ENCODE measurements at regions not wholly inside any gene's neighbourhood (a gene's known extent, or its start where the extent isn't known, plus 50 kb on each side); places are given as distances from the start of the nearest gene placed in this dataset.
"Not testable (repeated sequence)": the region's sequence is repeated elsewhere in the genome, so short reads cannot be mapped to it uniquely, and the experiment has no call there.

DNA sequence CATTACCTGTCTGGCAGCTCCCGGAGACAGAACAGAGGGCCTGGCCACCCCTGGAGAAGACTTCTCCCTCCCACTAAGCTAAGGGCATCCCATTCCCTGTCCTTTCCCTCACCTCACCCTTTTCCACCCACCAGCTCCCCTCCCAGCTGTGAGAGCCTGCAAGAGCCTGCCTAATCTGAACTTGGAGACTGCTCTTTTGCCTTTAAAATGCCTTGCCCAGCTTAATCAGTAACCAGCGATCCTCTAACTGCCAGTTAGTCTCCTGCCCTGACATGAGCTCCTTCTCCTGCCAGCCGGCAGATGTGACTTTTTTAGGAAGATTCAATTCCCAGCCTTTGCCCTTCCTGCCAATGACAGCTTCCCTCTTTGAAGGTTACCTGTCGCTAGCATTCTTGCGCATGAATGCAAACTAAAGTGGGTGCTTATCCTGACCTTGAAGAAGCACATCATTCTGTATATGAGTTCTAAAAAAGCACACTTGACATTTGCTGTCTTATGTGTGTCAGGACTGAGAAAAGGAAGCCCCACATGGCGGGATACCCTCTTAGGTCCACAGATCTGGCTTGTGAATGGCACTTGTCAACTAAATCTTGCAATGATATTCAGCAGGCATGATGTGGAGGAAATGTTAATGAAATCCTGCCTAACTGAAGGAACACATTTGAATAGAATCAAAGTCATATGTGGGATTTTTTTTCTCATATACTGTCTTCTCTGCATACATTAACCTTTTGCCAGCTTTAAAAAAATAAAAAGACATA lies 411.2 kb upstream of the SLC30A5 start:
- Histone ChIP-seq H3K27me3 (ENCODE audit: low read depth, low read length) (no peaks in the 10 kb centered on the region), H3K36me3 (ENCODE audit: control insufficient read depth in 1 of 2, insufficient read depth in 2 of 2, low read length in 2 of 2) (no peaks in the 10 kb centered on the region), H3K4me3 (ENCODE audit: low read depth in 1 of 2, low read length in 2 of 2) (no peak overlapping the region), H3K4me1 (ENCODE audit: control insufficient read depth in 1 of 2, insufficient read depth in 2 of 2, low read length in 2 of 2) (no peaks in the 10 kb centered on the region), H3K27ac (ENCODE audit: low read length) (no peak overlapping the region), H3K9me3 (ENCODE audit: control insufficient read depth in 1 of 2, low read length in 2 of 2) (no peaks in the 10 kb centered on the region)

DNA sequence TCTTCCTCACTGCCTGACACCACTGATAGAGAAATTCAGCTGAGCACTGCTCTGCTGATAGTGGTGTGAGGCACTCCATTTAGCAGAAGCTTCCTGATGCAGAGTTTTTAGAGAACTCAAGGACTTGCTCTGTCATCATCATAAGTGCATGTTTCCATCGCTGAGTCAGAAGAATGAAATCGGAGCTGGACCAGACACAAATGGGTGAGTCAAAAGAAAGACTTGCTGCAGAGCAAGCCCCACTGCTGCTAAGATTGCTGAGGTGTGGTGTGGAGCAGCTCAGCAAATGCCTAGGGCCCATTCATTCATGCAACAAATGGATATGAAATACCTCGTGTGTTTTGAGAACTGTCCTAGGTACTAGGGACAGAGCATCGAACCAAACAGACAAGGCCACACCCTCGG lies 410.2 kb upstream of the SLC30A5 start:
- Histone ChIP-seq H3K27ac (ENCODE audit: low read length) (no peak overlapping the region), H3K4me3 (ENCODE audit: low read depth in 1 of 2, low read length in 2 of 2) (no peak overlapping the region), H3K9me3 (ENCODE audit: control insufficient read depth in 1 of 2, low read length in 2 of 2) (no peaks in the 10 kb centered on the region), H3K27me3 (ENCODE audit: low read depth, low read length) (no peaks in the 10 kb centered on the region), H3K36me3 (ENCODE audit: control insufficient read depth in 1 of 2, insufficient read depth in 2 of 2, low read length in 2 of 2) (no peaks in the 10 kb centered on the region), H3K4me1 (ENCODE audit: control insufficient read depth in 1 of 2, insufficient read depth in 2 of 2, low read length in 2 of 2) (no peaks in the 10 kb centered on the region)

DNA sequence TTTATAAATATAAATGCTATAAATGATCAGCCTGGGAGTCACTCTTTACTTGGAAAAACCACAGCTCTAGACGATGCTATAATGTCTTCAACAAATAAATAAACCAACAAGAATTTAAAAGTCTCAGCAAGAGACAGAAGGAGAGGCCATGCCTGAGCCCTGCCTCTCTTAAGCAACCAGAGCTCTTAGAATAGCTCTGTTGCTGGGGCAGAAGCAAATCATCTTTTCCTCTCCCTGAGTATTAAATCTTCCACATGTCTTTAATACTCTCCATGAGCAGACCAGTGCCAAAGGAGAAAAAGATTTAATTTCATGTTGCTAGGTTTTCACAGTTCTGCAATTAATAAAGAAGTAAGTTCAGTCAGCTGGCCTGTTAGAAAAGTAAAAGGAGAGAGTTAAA lies 408.0 kb upstream of the SLC30A5 start:
- no peak overlapping the region for H3K4me3 ChIP-seq (ENCODE audit: low read depth in 1 of 2, low read length in 2 of 2)
- no peaks in the 10 kb centered on the region for H3K9me3 ChIP-seq (ENCODE audit: control insufficient read depth in 1 of 2, low read length in 2 of 2)
- no peaks in the 10 kb centered on the region for H3K27me3 ChIP-seq (ENCODE audit: low read depth, low read length)
- H3K36me3 ChIP-seq (ENCODE audit: control insufficient read depth in 1 of 2, insufficient read depth in 2 of 2, low read length in 2 of 2) = no peaks in the 10 kb centered on the region
- no peaks in the 10 kb centered on the region for H3K4me1 ChIP-seq (ENCODE audit: control insufficient read depth in 1 of 2, insufficient read depth in 2 of 2, low read length in 2 of 2)
- no peak overlapping the region for H3K27ac ChIP-seq (ENCODE audit: low read length)

DNA sequence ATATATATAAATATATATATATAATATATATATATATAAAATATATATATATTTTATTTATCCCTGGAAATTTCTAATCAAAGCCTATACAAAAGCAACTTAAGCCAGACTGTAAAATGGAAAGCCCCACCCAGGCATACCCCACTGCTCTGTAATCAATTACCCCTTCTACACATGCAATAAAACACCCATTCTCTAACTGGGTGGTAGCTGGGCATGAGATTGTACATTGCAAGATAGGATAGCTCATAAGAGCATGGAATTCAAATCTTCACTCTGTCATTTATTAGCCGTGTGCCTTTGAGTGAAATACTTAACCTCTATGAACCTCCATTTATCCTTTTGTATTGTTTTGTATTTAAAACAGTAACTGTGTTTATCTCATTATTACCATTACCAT lies 405.3 kb upstream of the SLC30A5 start:
- H3K36me3 ChIP-seq (ENCODE audit: control insufficient read depth in 1 of 2, insufficient read depth in 2 of 2, low read length in 2 of 2) = no peaks in the 10 kb centered on the region
- peaks cover 0 to 4% of the 10 kb centered on the region in 2 donors for H3K9me3 ChIP-seq (ENCODE audit: control insufficient read depth in 1 of 2, low read length in 2 of 2)
- H3K4me1 ChIP-seq (ENCODE audit: control insufficient read depth in 1 of 2, insufficient read depth in 2 of 2, low read length in 2 of 2) = no peaks in the 10 kb centered on the region
- no peak overlapping the region for H3K27ac ChIP-seq (ENCODE audit: low read length)
- no peaks in the 10 kb centered on the region for H3K27me3 ChIP-seq (ENCODE audit: low read depth, low read length)
- H3K4me3 ChIP-seq (ENCODE audit: low read depth in 1 of 2, low read length in 2 of 2) = no peak overlapping the region

DNA sequence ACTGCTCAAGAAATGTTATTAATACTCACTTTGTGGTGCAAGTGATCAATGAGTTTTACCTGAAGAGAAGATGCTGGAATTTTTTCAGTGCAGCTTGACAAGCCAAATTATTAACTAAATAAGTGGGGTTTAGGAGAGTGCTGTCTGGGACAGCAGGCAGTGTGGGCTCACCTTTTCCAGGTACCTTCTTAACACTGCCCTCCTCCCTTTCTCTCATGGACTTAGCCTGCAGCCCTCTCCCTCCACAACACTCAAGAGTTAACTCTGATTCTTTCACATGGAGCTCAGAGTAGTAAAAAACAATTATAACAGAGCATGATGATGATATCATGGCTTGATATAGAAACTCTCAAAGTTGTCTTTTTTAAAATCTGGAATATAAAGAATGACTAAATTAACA lies 404.8 kb upstream of the SLC30A5 start:
- H3K9me3 ChIP-seq (ENCODE audit: control insufficient read depth in 1 of 2, low read length in 2 of 2) = peaks cover 0 to 4% of the 10 kb centered on the region in 2 donors
- H3K36me3 ChIP-seq (ENCODE audit: control insufficient read depth in 1 of 2, insufficient read depth in 2 of 2, low read length in 2 of 2) = no peaks in the 10 kb centered on the region
- no peaks in the 10 kb centered on the region for H3K4me1 ChIP-seq (ENCODE audit: control insufficient read depth in 1 of 2, insufficient read depth in 2 of 2, low read length in 2 of 2)
- H3K27me3 ChIP-seq (ENCODE audit: low read depth, low read length) = no peaks in the 10 kb centered on the region
- H3K4me3 ChIP-seq (ENCODE audit: low read depth in 1 of 2, low read length in 2 of 2) = no peak overlapping the region
- no peak overlapping the region for H3K27ac ChIP-seq (ENCODE audit: low read length)

DNA sequence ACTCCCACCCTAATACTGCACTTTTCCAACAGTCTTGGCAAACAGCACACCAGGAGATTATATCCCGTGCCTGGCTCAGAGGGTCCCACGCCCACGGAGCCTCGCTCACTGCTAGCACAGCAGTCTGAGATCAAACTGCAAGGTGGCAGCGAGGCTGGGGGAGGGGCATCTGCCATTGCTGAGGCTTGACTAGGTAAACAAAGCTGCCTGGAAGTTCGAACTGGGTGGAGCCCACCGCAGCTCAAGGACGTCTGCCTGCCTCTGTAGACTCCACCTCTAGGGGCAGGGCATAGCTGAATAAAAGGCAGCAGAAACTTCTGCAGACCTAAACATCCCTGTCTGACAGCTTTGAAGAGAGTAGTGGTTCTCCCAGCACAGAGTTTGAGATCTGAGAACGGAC lies 401.9 kb upstream of the SLC30A5 start:
- not testable (repeated sequence) for H3K4me1 ChIP-seq (ENCODE audit: control insufficient read depth in 1 of 2, insufficient read depth in 2 of 2, low read length in 2 of 2); H3K27me3 ChIP-seq (ENCODE audit: low read depth, low read length); H3K36me3 ChIP-seq (ENCODE audit: control insufficient read depth in 1 of 2, insufficient read depth in 2 of 2, low read length in 2 of 2); H3K4me3 ChIP-seq (ENCODE audit: low read depth in 1 of 2, low read length in 2 of 2); H3K9me3 ChIP-seq (ENCODE audit: control insufficient read depth in 1 of 2, low read length in 2 of 2); H3K27ac ChIP-seq (ENCODE audit: low read length)

DNA sequence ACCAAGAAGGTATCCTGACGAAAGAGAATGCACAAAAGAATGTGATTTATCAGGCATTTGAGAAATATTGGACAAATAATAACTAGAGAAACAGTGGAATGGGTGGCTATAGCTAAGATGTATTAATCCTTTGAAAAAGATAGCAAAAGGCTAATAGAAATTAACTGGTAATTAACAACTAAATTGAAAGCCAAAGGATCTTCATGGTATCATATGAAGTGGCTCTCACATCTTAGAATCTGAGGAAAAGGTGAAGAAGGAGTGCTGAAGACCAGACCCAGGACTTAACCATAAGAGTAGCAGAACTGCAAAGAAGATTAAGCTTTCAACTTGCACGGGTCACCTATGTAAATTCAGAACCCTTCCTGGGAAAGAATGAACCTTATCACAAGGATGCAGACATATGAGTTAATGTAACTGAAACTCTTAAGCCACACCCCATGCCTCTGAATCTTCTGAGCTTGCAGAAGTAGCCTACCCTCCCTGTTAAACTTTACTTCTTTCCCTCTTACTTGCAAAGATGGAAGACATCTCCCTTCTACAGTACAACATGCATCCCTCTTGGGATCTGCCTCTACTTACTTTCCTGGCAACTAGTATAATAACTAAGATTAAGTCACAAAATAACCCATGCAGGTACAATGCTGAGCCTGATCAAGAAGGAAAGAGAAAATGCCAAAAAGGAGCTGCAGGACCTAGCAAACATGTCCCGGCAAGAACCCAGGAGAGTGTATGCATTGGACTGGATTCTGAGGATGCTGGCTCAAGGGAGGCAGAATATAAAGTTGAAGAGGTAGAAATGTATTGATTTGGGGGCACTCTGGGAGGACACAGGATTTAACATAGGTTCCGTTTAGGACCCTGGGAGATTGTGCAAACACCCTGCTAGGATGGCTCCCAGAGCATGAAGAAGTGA lies 395.5 kb upstream of the SLC30A5 start:
- H3K36me3 ChIP-seq (ENCODE audit: control insufficient read depth in 1 of 2, insufficient read depth in 2 of 2, low read length in 2 of 2) = no peaks in the 10 kb centered on the region
- H3K9me3 ChIP-seq (ENCODE audit: control insufficient read depth in 1 of 2, low read length in 2 of 2) = no peaks in the 10 kb centered on the region
- H3K27me3 ChIP-seq (ENCODE audit: low read depth, low read length) = no peaks in the 10 kb centered on the region
- no peak overlapping the region for H3K27ac ChIP-seq (ENCODE audit: low read length)
- H3K4me3 ChIP-seq (ENCODE audit: low read depth in 1 of 2, low read length in 2 of 2) = no peak overlapping the region
- H3K4me1 ChIP-seq (ENCODE audit: control insufficient read depth in 1 of 2, insufficient read depth in 2 of 2, low read length in 2 of 2) = no peaks in the 10 kb centered on the region

DNA sequence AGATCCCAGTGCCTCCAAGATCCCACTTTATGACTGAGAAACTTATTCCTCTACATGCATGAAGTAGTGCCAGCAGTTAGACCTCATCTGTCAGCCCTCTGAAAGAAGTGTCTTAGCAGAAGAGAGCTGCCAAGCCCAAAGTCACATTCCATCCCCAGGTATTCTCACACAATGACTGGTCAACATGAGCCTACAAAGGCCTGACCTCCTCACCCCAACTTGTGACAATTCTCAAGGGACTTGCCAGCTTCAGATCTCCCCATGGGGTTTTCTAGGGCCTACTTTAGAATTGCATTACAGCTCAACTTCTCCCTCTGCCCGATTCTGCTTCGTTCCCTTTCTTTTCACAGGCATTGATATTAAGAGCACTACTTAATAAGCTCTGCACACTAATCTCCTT lies 393.8 kb upstream of the SLC30A5 start:
- no peaks in the 10 kb centered on the region for H3K9me3 ChIP-seq (ENCODE audit: control insufficient read depth in 1 of 2, low read length in 2 of 2)
- no peaks in the 10 kb centered on the region for H3K36me3 ChIP-seq (ENCODE audit: control insufficient read depth in 1 of 2, insufficient read depth in 2 of 2, low read length in 2 of 2)
- H3K4me3 ChIP-seq (ENCODE audit: low read depth in 1 of 2, low read length in 2 of 2) = no peak overlapping the region
- no peaks in the 10 kb centered on the region for H3K4me1 ChIP-seq (ENCODE audit: control insufficient read depth in 1 of 2, insufficient read depth in 2 of 2, low read length in 2 of 2)
- no peaks in the 10 kb centered on the region for H3K27me3 ChIP-seq (ENCODE audit: low read depth, low read length)
- H3K27ac ChIP-seq (ENCODE audit: low read length) = no peak overlapping the region

DNA sequence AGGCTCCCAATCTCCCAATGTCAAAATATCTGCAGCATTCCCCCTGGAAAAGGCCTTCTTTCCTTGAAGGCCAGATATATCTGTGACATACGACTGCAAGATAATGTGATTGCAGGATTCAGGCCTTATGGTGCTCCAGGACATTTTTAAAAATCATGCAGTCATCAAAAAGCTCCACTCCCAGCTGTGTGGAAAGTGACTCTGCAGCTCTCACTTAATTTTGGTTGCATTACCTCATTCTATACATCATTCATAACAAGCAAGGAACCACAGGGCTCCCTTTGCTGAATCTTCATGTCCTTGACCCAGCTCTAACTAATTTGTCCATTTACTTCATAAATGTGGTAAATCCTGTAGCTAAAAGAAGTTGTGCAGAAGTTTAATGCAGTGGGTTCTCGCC lies 386.2 kb upstream of the SLC30A5 start:
- no peak overlapping the region for H3K27ac ChIP-seq (ENCODE audit: low read length)

DNA sequence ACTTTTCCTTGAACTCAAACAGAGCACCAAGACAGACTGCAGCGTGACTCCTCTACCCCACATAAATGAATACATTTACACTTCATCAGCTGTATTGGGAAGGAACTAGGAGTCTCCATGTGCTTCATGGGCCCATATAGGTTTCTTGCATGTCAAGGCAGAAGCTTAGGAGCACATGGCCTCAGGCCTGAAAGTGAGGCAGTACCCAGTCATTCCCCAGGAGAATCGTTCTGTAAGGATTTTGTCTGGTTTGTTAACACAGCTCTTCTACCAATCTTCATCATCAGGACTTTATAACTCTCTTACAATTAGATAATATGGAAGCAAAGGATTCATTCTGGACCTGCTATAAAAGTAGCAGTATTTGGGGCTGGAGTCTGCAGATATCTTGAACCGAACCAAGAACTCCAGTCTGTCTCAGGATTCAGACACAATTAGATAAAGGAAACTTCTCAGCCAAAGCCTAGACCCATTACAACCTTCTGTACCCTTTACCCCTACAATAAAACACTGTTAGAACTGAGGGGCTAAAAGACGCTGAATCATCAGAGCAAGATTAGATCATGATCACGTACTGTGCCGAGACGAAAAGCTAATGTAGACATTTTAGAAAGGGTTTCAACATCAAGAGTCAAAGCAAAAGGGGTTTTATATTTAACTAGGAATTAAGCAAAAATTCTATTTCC lies 385.5 kb upstream of the SLC30A5 start:
- no peak overlapping the region for H3K27ac ChIP-seq (ENCODE audit: low read length)
- no peaks in the 10 kb centered on the region for H3K9me3 ChIP-seq (ENCODE audit: control insufficient read depth in 1 of 2, low read length in 2 of 2)
- H3K27me3 ChIP-seq (ENCODE audit: low read depth, low read length) = no peaks in the 10 kb centered on the region
- H3K4me3 ChIP-seq (ENCODE audit: low read depth in 1 of 2, low read length in 2 of 2) = no peak overlapping the region
- H3K4me1 ChIP-seq (ENCODE audit: control insufficient read depth in 1 of 2, insufficient read depth in 2 of 2, low read length in 2 of 2) = peaks cover 4 to 7% of the 10 kb centered on the region in 2 donors
- H3K36me3 ChIP-seq (ENCODE audit: control insufficient read depth in 1 of 2, insufficient read depth in 2 of 2, low read length in 2 of 2) = no peaks in the 10 kb centered on the region

More for the DNA sequence above, 386.2 kb upstream of the SLC30A5 start:
- Histone ChIP-seq H3K27me3 (ENCODE audit: low read depth, low read length) (no peaks in the 10 kb centered on the region), H3K4me1 (ENCODE audit: control insufficient read depth in 1 of 2, insufficient read depth in 2 of 2, low read length in 2 of 2) (peaks cover 4 to 7% of the 10 kb centered on the region in 2 donors), H3K4me3 (ENCODE audit: low read depth in 1 of 2, low read length in 2 of 2) (no peak overlapping the region), H3K36me3 (ENCODE audit: control insufficient read depth in 1 of 2, insufficient read depth in 2 of 2, low read length in 2 of 2) (no peaks in the 10 kb centered on the region), H3K9me3 (ENCODE audit: control insufficient read depth in 1 of 2, low read length in 2 of 2) (no peaks in the 10 kb centered on the region)

DNA sequence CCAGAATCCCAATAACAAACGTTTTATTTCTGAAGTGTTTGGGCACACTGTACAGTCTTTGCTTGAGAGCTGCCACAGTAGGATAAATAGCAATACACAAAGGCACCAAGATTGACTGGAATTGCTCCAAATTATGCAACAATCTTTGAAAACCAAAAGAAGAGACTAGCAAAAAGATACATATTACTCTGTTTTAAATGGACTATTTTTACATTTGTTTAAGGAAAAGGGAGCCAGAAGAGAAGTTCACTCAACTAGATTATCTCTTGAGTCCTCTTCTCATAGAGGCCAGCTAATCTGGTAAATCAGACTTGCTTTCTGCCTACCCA lies 385.0 kb upstream of the SLC30A5 start:
- H3K27me3 ChIP-seq (ENCODE audit: low read depth, low read length) = no peaks in the 10 kb centered on the region
- no peak overlapping the region for H3K27ac ChIP-seq (ENCODE audit: low read length)
- no peaks in the 10 kb centered on the region for H3K36me3 ChIP-seq (ENCODE audit: control insufficient read depth in 1 of 2, insufficient read depth in 2 of 2, low read length in 2 of 2)
- no peaks in the 10 kb centered on the region for H3K9me3 ChIP-seq (ENCODE audit: control insufficient read depth in 1 of 2, low read length in 2 of 2)
- H3K4me3 ChIP-seq (ENCODE audit: low read depth in 1 of 2, low read length in 2 of 2) = no peak overlapping the region
- H3K4me1 ChIP-seq (ENCODE audit: control insufficient read depth in 1 of 2, insufficient read depth in 2 of 2, low read length in 2 of 2) = peaks cover 4 to 7% of the 10 kb centered on the region in 2 donors
